ENCODE measurements at regions not wholly inside any gene's neighbourhood (a gene's known extent, or its start where the extent isn't known, plus 50 kb on each side); places are given as distances from the start of the nearest gene placed in this dataset.

DNA sequence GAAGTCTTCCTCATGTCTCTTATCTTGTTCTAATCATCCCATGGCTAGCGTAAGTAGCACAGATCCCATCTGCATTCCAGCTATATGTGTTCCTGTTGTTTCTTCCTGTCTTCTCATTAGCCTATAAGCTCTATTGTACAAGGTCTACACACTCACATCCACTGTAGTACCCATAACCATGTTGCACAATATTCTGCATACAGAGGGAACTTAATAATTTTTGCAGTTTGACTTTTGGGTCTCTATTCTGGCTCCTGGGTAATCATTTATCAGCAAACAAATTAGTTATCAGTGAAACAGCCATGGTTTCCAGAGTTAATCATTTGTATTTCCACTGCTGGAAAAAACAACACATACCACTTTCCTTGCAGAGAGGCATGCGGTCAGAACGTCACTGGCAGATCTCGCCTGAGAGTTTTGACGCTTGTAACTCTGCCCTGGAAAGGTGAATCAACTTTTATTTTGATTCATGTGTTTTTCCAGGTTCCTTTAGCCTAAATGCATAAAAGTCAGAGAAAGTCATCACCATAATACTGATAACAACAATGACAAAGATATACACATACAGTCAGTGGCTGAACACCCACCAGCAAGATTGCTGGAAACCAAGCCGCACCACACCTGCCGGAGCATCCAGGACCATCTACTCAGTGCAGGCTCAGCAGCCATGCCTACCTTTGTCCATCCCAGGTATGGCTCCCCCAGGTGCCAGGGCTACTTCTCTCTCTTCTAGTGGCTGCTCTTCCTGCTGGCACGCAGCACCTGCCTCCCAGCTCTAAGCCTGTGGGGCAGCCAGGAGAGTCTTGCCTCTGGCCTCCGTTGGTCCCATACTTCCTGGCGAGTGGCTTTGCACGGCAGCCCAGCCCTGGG, 158.2 kb downstream of the QRSL1 start:
- TF ChIP-seq GATA2 (IDR thresholded peaks at IDR 0.05; ENCODE audit: low read depth, low read length) (no peak), GATA3 (IDR thresholded peaks at IDR 0.05; ENCODE audit: low read depth, low read length) (no peak)

Measured in SH-SY5Y (cell line).